ENCODE measurements at regions not wholly inside any gene's neighbourhood (a gene's known extent, or its start where the extent isn't known, plus 50 kb on each side); places are given as distances from the start of the nearest gene placed in this dataset.

DNA sequence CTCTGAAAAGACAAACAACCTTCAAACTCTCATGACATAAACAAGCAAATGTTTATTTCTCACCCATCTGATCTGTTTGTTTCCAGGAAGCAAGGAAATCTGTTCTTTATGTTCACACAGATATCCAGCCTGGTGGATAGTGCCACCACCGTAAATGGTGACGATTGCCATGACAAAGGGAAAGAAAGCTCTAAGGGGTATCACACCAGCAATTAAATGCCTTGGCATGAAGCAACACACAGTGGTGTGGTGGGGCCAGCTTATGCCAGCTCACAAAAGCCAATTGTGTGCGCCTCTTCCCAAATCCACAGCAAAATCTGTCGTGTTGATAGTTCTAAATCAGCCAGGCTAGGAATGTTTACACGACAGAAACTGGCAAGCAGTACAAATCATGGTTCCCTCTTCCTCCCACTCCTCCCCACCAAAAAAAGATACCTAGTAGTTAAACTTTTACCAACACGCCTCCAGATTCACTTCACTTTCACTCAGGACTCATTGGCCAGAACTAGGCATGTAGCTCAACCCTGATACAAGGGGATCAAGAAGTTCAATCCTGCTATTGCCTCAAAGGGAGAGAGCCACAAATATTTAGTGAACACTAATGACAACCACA is 189.2 kb upstream of the SLCO3A1 start:
- DNase-seq (ENCODE audit: low read depth), result no peak

DNA sequence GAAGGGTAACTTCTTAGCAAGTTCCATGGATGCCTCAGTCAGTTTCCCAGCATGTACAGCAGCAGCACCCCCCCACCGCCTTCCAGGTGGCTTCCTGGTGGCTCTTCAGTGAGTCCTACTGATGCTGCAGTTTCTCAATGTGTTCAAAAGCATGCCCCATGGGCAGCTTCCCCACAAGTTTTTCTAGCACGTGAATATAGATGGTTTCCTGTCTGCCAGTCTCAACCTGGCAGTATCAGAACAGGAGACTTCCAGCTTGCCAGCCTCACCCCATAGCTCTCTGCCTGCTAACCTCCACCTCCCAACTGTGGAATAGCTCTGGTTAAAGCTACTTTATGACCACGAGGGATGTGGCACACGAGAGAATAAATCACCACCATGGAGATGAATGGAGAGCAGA is 188.3 kb upstream of the SLCO3A1 start:
- DNase-seq (ENCODE audit: low read depth), result no peak

DNA sequence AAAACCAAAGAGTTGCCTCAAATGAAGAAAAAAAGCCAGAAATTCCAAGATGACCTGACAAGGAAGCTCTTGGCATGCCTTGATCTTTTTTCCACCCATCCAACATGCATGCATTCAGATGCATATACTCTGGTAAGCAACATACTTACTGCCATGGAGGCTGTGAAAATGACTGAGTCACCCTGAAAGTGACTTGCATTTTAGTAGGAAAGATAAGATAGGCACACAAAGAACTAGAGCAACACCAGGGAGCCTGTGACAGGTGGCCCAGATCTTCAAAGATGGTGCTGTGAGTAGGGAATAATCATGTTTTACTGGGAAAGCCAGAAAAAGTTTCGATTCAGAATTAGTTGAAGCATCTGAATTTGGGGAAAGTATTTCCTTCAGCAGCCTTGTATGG is 185.1 kb upstream of the SLCO3A1 start:
- DNase-seq (ENCODE audit: low read depth), result no peak

DNA sequence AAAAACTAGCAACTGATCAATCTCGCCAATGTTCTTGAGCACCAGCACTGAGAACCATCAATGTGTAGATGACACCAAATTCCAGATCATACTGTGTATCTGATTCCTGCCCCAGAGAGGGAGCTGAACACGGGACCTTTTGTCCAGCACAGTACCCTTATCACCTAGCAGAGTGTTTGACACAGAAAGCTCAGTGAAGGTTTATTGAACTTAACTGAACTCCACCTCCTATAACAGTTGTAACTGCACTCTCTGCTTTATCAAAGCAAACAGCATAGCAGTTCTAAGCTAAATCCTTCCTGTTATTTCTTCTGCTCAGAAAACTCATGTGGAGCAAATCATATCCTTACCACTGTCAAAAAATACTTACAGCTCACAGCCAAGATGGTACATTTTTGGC is 183.4 kb upstream of the SLCO3A1 start:
- no peak for DNase-seq (ENCODE audit: low read depth)

DNA sequence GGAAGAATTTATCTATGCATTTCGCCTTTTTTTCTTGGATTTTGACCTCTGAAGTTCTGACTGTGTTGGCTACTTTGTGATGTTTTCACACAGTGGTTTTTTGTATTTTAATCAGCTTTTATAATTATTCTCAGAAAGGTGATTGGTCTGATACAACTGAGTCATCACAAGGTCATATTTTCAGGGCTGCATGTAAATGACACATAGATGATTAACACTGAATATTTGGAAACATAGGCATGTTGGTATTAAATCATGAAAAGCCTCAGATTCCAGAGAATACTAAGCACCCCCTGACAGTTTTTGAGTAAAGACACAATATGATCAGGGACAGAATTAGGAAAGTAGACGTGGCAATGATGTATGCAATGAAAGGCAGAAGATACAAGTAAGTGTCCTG is 175.5 kb upstream of the SLCO3A1 start:
- no peak for DNase-seq (ENCODE audit: low read depth)

DNA sequence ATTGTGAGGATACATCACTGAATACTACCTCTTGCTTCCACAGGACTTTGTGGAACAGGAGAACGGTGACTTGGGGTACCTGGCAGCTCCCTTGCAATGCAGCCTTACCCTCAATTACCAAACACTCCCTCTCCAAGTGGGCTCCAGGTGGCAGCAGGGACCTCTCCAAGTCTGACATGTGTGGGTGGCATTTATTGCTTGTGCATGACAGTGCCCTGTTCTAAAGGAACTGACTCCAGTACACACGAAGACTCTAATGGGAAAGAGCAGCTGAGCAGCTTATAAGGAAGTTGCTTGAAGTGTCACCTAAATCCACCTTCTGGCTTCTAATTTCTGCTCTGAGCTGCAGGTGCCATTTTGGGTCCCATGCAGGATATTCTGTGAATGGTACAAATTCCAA is 174.1 kb upstream of the SLCO3A1 start:
- no peak for DNase-seq (ENCODE audit: low read depth)

DNA sequence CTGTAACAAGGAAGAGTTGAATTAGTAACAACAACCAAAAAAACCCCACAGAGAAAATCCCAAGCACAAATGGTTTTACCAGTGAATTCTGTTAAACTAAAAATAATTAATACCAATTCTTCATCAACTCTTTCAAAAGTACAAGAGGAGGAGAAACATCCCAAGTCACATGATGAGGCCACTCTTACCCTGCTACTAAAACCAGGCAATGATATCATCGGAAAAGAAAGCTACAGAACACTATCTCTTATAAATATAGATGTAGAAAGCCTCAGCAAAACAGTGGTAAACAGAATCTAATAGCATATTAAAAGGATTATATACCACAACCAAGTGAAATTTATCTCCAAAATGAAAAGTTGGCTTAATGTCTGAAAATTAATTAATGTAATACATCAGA is 168.1 kb upstream of the SLCO3A1 start:
- DNase-seq (ENCODE audit: low read depth), result no peak

DNA sequence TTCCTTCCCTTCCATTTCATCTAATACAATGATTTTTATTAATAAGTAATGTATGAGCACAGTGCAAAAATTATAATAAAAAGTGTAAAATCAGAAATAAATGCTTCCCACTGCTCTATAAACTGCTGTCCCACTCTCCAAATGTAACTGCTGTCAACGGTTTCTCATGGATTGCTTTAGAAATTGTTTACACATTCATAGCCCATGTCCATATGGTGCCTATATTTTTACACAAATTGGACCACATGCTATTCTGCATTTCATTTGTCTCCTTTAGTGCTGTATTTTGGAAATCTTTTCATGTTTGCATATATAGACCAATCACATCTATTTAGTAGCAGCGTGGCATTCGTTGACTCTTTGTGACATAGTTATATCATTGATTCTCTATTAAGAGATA is 164.7 kb upstream of the SLCO3A1 start:
- no peak for DNase-seq (ENCODE audit: low read depth)

DNA sequence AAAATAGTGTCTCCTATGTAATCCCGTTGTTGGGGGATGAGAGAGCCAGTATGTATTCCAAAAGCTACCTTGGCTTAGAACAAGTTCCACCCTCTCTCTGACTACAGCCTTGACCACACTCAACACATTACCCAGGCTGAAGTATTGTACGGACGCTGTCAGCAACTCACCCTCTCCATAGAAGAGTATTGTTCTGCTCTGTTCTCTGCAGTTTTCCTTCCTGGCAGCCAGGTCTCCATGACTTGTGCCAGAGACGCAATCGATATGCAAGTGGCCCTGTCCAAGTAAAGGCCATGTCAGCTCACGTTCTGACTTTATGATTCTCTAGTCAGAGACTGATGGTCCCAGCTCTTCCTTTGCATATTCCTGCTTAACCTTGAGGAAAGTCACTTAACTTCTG is 164.1 kb upstream of the SLCO3A1 start:
- DNase-seq (ENCODE audit: low read depth), result no peak

DNA sequence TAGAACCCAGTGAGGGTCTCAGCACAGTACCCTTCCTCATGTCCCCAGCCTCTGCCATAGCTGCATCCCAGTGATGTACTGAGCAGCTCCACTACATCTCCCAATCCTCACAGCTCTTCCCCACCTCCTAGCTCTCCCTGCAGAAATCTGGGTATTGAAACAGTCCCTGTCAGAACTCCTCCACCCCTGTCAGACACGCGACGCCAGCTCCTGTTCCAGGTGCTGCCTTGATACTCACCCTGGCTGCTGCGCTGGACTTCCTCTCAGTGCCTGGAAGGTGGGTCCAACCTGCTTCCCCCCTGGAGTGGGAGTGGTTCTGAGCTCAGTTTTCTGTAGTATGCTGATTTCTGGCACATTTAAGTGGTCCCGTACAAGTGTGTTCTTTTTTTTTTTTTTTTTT is 160.9 kb upstream of the SLCO3A1 start:
- DNase-seq (ENCODE audit: low read depth), result no peak

DNA sequence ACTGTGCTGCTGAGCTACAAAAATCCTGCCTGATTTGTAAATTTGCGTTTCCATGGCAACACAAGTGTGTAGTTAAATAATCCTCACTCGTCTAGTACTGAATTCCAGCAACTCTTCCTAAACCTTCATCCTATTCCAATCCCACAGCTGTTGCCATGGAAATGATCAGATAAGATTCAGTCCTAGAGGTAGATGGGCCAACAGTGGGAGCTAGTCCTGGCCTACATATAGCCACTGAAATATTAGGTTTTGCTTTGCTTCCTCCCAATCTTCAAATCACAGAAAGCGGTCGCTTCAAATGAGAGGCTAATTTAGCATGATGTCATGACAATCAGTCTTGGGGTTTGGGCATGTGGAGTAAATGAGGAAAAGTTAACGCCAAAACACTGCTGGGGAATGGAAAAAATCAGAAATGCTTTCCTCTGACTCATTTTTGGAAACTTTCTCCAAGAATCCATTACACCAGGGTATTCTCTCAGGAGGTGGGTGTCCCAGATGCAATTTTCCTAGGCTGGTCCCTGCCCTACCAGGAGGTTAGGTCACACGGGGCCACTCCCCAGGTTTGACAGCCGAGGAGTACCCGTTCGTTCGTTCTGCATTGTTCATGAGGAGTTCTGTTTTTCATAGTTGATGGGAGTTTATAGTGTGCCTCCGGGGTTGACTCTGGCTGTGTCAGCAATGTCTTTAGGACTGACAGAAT is 159.2 kb upstream of the SLCO3A1 start:
- peak; percentile 81 for DNase-seq (ENCODE audit: low read depth)

DNA sequence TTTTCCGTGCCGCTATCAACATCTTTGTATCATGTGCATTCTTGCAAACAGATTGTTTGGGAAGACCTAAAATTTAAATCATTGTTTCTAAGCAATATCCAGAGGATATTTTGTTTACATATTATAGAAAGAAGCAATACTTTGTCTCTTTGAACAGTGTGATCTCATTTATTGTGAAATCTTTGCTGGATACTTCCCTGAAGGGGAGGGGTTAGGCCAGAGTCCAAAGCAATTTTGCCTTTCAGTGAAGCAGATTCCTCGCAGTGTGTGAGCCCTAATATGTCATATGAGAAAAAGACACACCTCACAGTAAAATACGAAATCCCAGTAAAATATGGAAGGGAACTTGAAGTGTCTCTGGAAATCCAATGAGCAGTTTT is 158.7 kb upstream of the SLCO3A1 start:
- peak; percentile 61 for DNase-seq (ENCODE audit: low read depth)

DNA sequence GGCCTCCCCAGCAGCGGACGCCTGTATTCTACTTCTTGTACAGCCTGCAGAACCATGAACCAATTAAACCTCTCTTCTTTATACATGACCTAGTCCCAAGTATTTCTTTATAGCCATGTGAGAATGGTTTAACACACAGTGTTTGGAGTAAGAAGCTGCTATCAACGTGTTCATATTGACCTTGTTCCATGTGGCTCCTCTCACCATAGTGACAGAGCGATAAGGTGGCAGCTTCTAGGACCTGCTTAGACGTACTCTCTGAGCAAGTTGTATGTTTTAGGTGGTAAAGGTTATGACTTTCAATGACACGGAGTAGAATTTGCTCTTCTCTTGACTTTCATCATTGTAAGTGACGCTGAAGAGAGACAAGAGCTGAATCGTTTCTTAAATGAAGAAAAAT is 157.7 kb upstream of the SLCO3A1 start:
- no peak for DNase-seq (ENCODE audit: low read depth)

DNA sequence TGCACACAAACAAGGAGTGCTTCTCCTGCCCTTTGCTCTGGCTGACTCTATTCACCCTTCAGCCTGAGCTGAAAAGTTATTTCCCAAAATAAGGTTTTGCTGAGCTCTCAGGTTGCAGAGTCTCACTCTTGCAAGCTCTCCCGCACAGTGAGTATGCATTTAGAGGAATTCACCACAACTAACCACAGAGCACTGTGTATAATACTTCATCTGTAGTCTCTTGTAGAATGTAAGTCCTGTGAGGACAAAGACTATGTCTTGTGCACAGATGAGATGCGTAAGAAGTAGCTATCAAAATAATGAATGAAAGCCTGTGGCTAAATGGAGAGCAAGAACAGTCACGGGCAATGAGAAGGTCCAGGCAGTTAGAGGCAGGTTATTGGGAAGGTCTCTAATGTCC is 156.5 kb upstream of the SLCO3A1 start:
- DNase-seq (ENCODE audit: low read depth), result peak; percentile 10

DNA sequence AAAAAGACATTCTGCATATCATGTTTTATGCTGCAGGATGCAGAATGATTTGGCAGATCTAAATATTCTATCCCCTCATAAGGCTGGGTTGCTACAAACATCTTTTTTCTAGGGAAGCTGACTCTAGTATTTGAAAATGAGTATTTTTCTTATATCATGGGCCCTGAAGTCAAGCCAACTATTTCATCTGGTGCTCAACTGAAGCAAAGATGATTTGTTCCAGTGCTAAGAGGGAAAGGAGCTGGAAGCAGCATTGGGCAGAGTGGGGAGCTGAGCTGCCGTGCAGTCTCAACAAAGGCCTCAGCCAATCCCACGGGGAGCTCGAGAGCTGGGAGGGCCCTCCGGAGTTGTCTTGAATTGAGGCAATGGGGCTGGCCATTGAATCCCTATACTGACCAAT is 155.3 kb upstream of the SLCO3A1 start:
- DNase-seq (ENCODE audit: low read depth), result no peak

DNA sequence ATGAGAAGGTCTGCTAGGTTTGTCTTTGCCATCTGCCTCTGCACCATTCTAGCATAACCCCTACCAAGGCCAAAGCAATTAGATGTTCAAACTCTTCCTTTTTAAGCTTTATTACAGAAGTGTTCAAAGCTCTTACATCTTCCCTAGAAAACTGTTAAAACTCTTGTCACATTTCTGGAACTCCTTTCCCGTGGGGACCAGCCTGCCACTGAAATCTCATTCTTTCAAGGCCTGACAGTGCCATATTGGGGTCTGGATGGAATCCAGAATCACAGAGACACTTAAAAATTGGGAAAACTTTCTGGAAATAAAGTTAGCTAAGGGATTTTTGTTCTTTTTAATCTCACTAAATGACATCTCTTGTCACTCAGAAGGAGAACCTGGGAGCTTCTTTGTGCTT is 153.8 kb upstream of the SLCO3A1 start:
- DNase-seq (ENCODE audit: low read depth), result no peak

DNA sequence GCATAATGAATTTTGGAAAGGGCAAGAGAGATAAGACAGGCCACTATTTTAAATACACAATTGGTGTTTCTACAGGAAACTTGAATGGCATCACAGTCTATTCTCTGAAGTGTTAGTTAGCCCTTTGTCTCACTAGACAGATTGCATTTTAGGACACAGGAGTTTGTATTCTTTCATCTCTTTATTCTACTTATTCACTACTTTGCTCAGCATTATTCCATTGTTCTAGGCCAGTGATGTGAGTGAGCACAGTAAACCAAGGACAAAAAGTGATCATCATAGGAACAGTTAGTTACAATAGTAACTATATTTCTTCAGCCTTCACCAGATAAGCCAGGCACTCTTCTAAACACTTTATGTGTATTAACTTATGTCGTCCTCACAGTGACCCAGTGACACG is 150.2 kb upstream of the SLCO3A1 start:
- no peak for DNase-seq (ENCODE audit: low read depth)

DNA sequence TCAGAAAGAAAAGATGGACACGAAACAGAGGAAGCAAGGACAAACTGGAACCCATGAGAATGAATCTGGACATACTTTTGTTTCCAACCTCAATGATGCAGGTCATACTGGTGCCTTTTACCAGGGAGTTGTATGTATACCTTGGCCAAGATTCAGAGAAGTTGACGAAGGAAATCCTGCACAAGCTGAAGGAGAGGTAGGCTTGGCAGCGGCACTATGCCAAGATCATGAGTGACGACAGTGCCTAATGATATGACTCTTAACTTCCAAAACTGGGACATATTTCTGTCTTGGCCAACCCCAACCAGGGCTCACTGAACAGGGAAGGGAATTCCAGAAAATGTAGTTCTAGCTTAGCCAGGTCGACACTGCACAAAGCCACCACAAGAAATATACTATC is 149.2 kb upstream of the SLCO3A1 start:
- no peak for DNase-seq (ENCODE audit: low read depth)

DNA sequence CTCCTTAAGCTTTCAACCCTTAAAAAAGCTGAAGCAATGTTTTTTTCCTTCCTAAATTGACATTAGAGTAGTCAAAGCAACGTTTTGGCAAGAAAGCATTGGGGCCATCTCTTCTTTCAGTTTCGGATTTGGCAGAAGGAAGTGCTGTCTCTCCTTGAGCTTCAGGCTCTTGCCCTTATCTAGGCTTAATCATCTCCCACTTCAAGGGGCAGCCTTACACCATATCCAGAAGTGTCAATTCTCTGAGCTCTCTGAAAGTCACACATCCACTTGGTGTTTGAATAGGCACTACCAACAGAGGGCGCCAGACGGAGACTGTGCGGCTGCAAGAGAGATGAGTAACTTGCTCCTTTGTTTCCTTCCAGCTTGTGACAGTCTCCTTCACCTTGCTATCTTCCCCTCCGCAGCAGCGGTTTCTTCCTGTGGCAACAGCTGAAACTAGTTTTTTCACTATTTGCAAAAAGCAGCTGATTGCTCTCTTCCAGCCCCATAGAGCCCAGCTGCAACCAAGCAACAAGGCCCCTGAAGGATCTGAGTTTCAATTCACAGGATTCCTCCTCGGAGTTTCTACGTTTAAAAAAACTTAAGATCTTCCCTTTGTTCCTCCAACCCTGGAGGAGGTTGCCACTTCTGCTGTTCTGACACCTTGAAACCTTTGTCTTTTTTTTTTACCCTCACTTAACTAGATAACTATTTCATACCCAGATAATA is 147.0 kb upstream of the SLCO3A1 start:
- peak; percentile 81 for DNase-seq (ENCODE audit: low read depth)

DNA sequence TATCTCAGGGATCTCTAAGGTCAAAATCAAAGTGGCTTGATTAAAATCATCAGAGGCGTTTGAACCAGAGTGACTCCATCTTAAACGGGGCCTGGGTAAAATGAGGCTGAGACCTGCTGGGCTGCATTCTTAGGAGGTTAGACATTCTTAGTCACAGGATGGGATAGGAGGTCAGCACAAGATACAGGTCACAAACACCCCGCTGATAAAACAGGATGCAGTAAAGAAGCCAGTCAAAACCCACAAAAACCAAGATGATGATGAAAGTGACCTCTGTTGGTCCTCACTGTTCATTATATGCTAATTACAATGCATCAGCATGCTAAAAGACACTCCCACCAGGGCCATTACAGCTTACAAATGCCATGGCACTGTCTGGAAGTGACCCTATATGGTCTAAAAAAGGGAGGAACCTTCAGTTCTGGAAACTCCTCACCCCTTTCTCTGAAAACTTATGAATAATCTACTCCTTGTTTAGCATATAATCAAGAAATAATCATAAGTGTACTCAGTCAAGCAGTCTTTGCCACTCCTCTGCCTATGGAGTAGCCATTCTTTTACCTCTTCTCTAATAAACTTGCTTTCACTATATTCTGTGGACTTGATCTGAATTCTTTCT is 143.3 kb upstream of the SLCO3A1 start:
- peak; percentile 66 for DNase-seq (ENCODE audit: low read depth)

DNA sequence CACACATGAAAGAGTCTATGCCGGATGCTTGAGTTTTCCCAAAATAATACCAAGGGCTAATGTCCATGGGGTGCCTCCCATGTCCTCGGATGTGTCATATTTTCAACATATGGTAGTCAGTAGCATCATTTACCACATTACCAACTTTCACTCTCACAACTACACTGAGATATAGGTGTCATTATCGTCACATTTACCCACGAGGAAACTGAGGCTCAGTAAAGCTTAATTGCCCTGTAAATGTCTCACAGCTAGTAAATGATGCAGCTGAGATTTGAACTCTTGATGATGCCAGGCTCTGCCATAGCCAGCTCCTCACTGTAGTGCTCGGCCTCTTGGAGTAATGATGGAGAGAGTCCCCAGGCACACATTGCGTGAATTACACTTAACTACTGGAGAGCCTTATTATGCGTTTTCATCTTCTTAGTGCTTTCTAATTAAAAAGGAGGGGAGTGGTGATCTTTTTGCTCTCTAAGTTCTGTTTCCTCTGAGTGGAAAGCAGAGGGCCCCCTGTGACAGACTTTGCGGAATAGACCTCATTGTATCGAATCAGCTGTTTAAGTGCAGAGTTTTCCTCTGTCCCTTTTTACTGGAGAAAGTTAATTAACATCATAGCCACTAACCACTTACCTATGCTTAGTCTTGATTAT is 142.0 kb upstream of the SLCO3A1 start:
- no peak for DNase-seq (ENCODE audit: low read depth)

DNA sequence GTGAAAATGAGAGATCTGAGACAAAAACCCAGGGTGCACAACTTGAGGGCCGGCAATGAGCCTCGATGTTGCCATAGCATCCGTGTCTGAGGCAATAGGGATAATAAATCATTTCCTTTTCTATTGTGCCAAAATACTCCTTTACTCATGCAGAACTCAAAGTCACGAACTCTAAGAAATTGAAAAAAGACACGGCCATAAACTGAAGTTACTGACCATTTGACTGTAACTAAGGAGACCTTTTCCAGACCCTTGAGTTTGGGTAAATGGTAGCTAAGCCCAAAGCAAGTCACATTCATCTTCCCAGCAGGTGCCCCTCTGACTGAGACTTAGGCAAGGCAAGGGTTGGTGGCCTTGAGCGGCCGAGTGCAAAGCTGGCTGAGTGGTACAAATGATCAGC is 141.2 kb upstream of the SLCO3A1 start:
- DNase-seq (ENCODE audit: low read depth), result no peak

DNA sequence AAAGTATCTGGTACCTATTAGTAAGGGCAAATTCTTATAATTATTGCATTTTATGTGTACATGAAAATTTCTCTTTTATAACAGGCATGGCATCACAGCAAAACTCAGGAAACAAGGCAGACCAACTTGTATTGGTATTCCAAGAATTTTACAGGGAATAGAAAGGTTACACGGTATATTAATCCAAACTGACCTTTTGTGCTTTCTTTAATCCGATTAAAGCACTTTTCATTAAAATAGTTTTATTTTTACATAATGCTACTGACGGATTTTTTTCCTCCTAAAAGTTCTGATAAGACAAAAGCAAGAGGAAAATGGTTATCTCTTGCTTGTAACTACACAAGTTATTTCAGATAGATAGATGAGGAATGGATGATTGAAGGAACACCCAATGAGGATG is 137.0 kb upstream of the SLCO3A1 start:
- no peak for DNase-seq (ENCODE audit: low read depth)

Data from RPMI7951 (cell line).